BJ (cell line): ENCODE measurements at regions not wholly inside any gene's neighbourhood (a gene's known extent, or its start where the extent isn't known, plus 50 kb on each side); places are given as distances from the start of the nearest gene placed in this dataset.

ENCODE experiments used
- CTCF ChIA-PET: fragments of 350-600 bp; formaldehyde crosslinking; extraction: SDS; loops from one replicate; lab custom pipeline; 2021; ENCODE audit warnings: antibody characterized with exemption, inconsistent platforms; lab: Yijun Ruan, JAX
- POLR2A ChIA-PET: fragments of 300-600 bp; sonication (Branson Sonifier 250); formaldehyde crosslinking; extraction: SDS; loops from one replicate; lab custom pipeline; 2021; ENCODE audit warnings: antibody characterized with exemption; lab: Charles Lee
- DNase-seq: peaks from one replicate; pipeline ENCODE4 v3.0.0-alpha.2; 2011; ENCODE audit warnings: low read depth
- H3K27me3 ChIP-seq: 2 replicates; pipeline ENCODE4 v1.6.0; 2011; ENCODE audit warnings: low read length; ENCODE audit not compliant: control insufficient read depth, insufficient read depth
- H3K36me3 ChIP-seq: 2 replicates; pipeline ENCODE4 v1.5.1; 2011; ENCODE audit warnings: low read length; ENCODE audit not compliant: control insufficient read depth, insufficient read depth
- H3K4me3 ChIP-seq: 2 replicates; pipeline ENCODE4 v1.5.1; 2011; ENCODE audit warnings: low read depth, mild to moderate bottlenecking, control low read depth, low read length
- CTCF ChIP-seq: IDR thresholded peaks from 2 replicates; pipeline ENCODE4 v1.5.1; 2011; ENCODE audit warnings: low read depth, mild to moderate bottlenecking, control low read depth, inconsistent platforms, low read length, moderate library complexity; ENCODE audit not compliant: insufficient read depth

- no peak for DNase-seq
- ChIA-PET CTCF (no interaction called here), POLR2A (no interaction called here)
- no peak for TF ChIP-seq CTCF
- Histone ChIP-seq H3K27me3 (no peaks in the 10 kb centered on the region), H3K4me3 (no peak overlapping the region), H3K36me3 (no peaks in the 10 kb centered on the region)
Measured at GRCh38 chr7:118801366-118801765, 576.9 kb downstream of the ANKRD7 start.

GRCh38 chr7:118802726-118803125 lies 578.2 kb downstream of the ANKRD7 start:
- no peak for DNase-seq
- TF ChIP-seq CTCF = no peak
- Histone ChIP-seq H3K4me3 (no peak overlapping the region), H3K27me3 (no peaks in the 10 kb centered on the region), H3K36me3 (no peaks in the 10 kb centered on the region)
- ChIA-PET POLR2A (no interaction called here), CTCF (no interaction called here)

- H3K27me3 ChIP-seq = no peaks in the 10 kb centered on the region
- H3K4me3 ChIP-seq = no peak overlapping the region
- ChIA-PET POLR2A (no interaction called here), CTCF (no interaction called here)
- no peaks in the 10 kb centered on the region for H3K36me3 ChIP-seq
- DNase-seq = no peak
- TF ChIP-seq CTCF = no peak
Measured at GRCh38 chr7:118826246-118826645, 601.7 kb downstream of the ANKRD7 start.

GRCh38 chr7:118836933-118837332 lies 612.4 kb downstream of the ANKRD7 start:
- H3K27me3 ChIP-seq = no peaks in the 10 kb centered on the region
- no peaks in the 10 kb centered on the region for H3K36me3 ChIP-seq
- no peak overlapping the region for H3K4me3 ChIP-seq
- ChIA-PET POLR2A (no interaction called here), CTCF (no interaction called here)
- no peak for TF ChIP-seq CTCF
- no peak for DNase-seq

- DNase-seq = no peak
- Histone ChIP-seq H3K4me3 (no peak overlapping the region), H3K27me3 (no peaks in the 10 kb centered on the region), H3K36me3 (no peaks in the 10 kb centered on the region)
- no peak for TF ChIP-seq CTCF
- ChIA-PET POLR2A (no interaction called here), CTCF (interaction anchor here (0.6 kb wide), 1 partner anchor 329 kb away, joined by 3 read pairs; no protein-coding TSS in a partner anchor)
Measured at GRCh38 chr7:118839515-118839914, 615.0 kb downstream of the ANKRD7 start.
